ENCODE measurements at regions not wholly inside any gene's neighbourhood (a gene's known extent, or its start where the extent isn't known, plus 50 kb on each side); places are given as distances from the start of the nearest gene placed in this dataset.

- CTCF ChIA-PET (ENCODE audit: low intra/inter-chr PET ratio): interaction anchor here (0.5 kb wide), 1 partner anchor 201 kb away, joined by 3 read pairs; no protein-coding TSS in a partner anchor
- no peaks in the 10 kb centered on the region for H4K20me1 ChIP-seq (replicated peaks; ENCODE audit: control insufficient read depth, insufficient read depth, low read length)
- H2AFZ ChIP-seq (ENCODE audit: low read depth, low read length): no peak overlapping the region
- TF ChIP-seq RFX7 (CRISPR knock-in tag; IDR thresholded peaks at IDR 0.05): no peak
- no peak for TF ChIP-seq ZNF707 (CRISPR knock-in tag; conservative IDR thresholded peaks at IDR 0.05)
- TF ChIP-seq STAT5B (CRISPR knock-in tag; IDR thresholded peaks at IDR 0.05): no peak
- no peak for TF ChIP-seq PRPF4 (IDR thresholded peaks at IDR 0.05; ENCODE audit: insufficient read depth, low read depth, low read length, poor library complexity, severe bottlenecking)
- no peak for TF ChIP-seq SAFB2 (IDR thresholded peaks at IDR 0.05; ENCODE audit: borderline replicate concordance, low read depth, low read length, severe bottlenecking)
- no peak for TF ChIP-seq ZBTB43 (CRISPR knock-in tag; IDR thresholded peaks at IDR 0.05)
- TF ChIP-seq THRAP3 (IDR thresholded peaks at IDR 0.05; ENCODE audit: borderline replicate concordance): no peak
- no peak for TF ChIP-seq GATAD2B (IDR thresholded peaks at IDR 0.05; ENCODE audit: borderline replicate concordance)
- no peak for TF ChIP-seq ARHGAP35 (IDR thresholded peaks at IDR 0.05; ENCODE audit: partially characterized antibody)
- no peak for TF ChIP-seq ZNF609 (CRISPR knock-in tag; IDR thresholded peaks at IDR 0.05; ENCODE audit: borderline replicate concordance)
- TF ChIP-seq ZNF175 (CRISPR knock-in tag; IDR thresholded peaks at IDR 0.05; ENCODE audit: low read depth): no peak
- no peak for TF ChIP-seq ZFP1 (CRISPR knock-in tag; IDR thresholded peaks at IDR 0.05)
- TF ChIP-seq KDM1A (IDR thresholded peaks at IDR 0.05): no peak
- TF ChIP-seq NR0B1 (IDR thresholded peaks at IDR 0.05; ENCODE audit: partially characterized antibody): no peak
- TF ChIP-seq ZNF583 (CRISPR knock-in tag; IDR thresholded peaks at IDR 0.05): no peak
- no peak for TF ChIP-seq CAMTA2 (CRISPR knock-in tag; conservative IDR thresholded peaks at IDR 0.05)
- no peak for TF ChIP-seq MTA2 (IDR thresholded peaks at IDR 0.05; ENCODE audit: low read depth)
- ATAC-seq: no peak
- no peak for DNase-seq (ENCODE audit: extremely low read depth in 1 of 4, low spot score in 3 of 4)
- H3K36me3 ChIP-seq (ENCODE audit: control insufficient read depth, insufficient read depth, low read length): no peaks in the 10 kb centered on the region
- no peaks in the 10 kb centered on the region for H3K9me3 ChIP-seq (replicated peaks; ENCODE audit: control insufficient read depth, insufficient read depth, low read depth, low read length)
- no peaks in the 10 kb centered on the region for H3K9me1 ChIP-seq (ENCODE audit: control insufficient read depth, insufficient read depth, low read length)
- H3K9ac ChIP-seq (ENCODE audit: insufficient read depth in 1 of 2, low read depth in 2 of 2, low read length in 2 of 2): no peak overlapping the region
- no peaks in the 10 kb centered on the region for H3K4me1 ChIP-seq (replicated peaks in 1 of 2; ENCODE audit: control insufficient read depth in 2 of 2, insufficient read depth in 2 of 2, low read length in 2 of 2)
- 0% methylated on average over 5 of the region's 5 CpGs for WGBS (ENCODE audit: insufficient coverage, low coverage, missing lambda C conversion rate)
- H3K79me2 ChIP-seq (ENCODE audit: control insufficient read depth, insufficient read depth, low read length): no peaks in the 10 kb centered on the region
- POLR2A ChIA-PET: interaction anchor here (0.6 to 1.0 kb wide), 3 partner anchors 15 to 312 kb away, joined by 3 to 4 read pairs (median 3); no protein-coding TSS in a partner anchor
- no peak overlapping the region for H3K4me2 ChIP-seq (ENCODE audit: insufficient read depth, low read length)
- H3K4me3 ChIP-seq: no peak overlapping the region
- in situ Hi-C loops (cut with MboI): loop anchor here (25.0 kb wide), 1 partner anchor 199 kb away; no protein-coding TSS in a partner anchor
- no TSS peak for BruUV-seq (replicated peaks)
- peaks cover 10 to 11% of the 10 kb centered on the region in 2 experiments; a peak in 4 of 5 replicates for H3K27me3 ChIP-seq (ENCODE audit: control insufficient read depth in 2 of 2, insufficient read depth in 2 of 2, low read length in 2 of 2)
- intact Hi-C loops (cut with micrococcal nuclease): no loop called here
- no peak overlapping the region for H3K27ac ChIP-seq (ENCODE audit: extremely low read depth, low read depth, low read length)
- no peak for FAIRE-seq
Measured at GRCh38 chr1:200288226-200288625, 121.6 kb downstream of the ZNF281 start.
